Brain microvascular endothelial cell (primary cell): ENCODE measurements at regions not wholly inside any gene's neighbourhood (a gene's known extent, or its start where the extent isn't known, plus 50 kb on each side); places are given as distances from the start of the nearest gene placed in this dataset.

Experiments used
- DNase-seq: peaks from one replicate; pipeline ENCODE4 v3.0.0-alpha.2; 2020
- H3K27ac ChIP-seq: fragments of 250-450 bp; sonication (Bioruptor Pico); 2 replicates; pipeline ENCODE4 v1.5.1; 2020; ENCODE audit warnings: mild to moderate bottlenecking, moderate library complexity
- H3K27me3 ChIP-seq: fragments of 250-450 bp; sonication (Bioruptor Pico); replicated peaks from 2 replicates; pipeline ENCODE4 v1.5.1; 2020; ENCODE audit warnings: mild to moderate bottlenecking
- H3K36me3 ChIP-seq: fragments of 250-450 bp; sonication (Bioruptor Pico); replicated peaks from 2 replicates; pipeline ENCODE4 v1.5.1; 2020; ENCODE audit warnings: mild to moderate bottlenecking
- H3K4me3 ChIP-seq: 2 replicates; pipeline ENCODE4 v1.5.1; 2011; ENCODE audit warnings: low read depth, mild to moderate bottlenecking, control low read depth, low read length, moderate library complexity
- CTCF ChIP-seq: IDR thresholded peaks from 2 replicates; pipeline ENCODE4 v1.5.1; 2011; ENCODE audit warnings: low read depth, mild to moderate bottlenecking, moderate library complexity, low read length, control low read depth, inconsistent platforms; ENCODE audit errors: missing control alignments
- in situ Hi-C: cut with HindIII; loops from 2 replicates; pipeline ENCODE4 v1.10.0; 2017; ENCODE audit warnings: low sequenced_read_pairs, low pct_ligation_motif_present

DNA sequence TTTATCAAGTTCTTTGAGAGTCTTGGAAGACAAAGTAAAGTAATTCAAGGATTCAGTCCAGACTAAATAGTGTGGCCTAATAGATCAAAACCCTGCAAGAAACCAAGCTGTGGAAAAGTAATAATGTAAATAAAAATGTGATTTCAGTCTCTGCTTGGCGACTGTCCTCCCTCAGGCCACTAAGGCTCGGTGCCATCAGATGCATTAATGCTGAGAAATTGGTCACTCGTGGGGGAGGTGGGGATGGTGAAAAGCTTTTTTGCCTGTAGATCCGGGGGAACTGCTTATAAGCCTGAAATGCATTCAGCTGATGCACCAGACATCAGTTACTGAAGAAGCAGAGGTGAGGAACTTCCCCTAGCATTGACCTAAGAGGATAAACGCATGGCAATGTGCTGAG lies 182.6 kb upstream of the TBX20 start:
- Histone ChIP-seq H3K27me3 (no peaks in the 10 kb centered on the region), H3K4me3 (no peak overlapping the region), H3K36me3 (no peaks in the 10 kb centered on the region), H3K27ac (no peak overlapping the region)
- in situ Hi-C loops, result no loop called here
- no peak for DNase-seq
- TF ChIP-seq CTCF, result no peak

- H3K36me3 ChIP-seq, result no peaks in the 10 kb centered on the region
- H3K4me3 ChIP-seq, result no peak overlapping the region
- in situ Hi-C loops, result no loop called here
- no peak for DNase-seq
- TF ChIP-seq CTCF, result peak; percentile 46
- H3K27ac ChIP-seq, result no peak overlapping the region
- H3K27me3 ChIP-seq, result no peaks in the 10 kb centered on the region
Observed at GRCh38 chr7:35430547-35431153, 176.8 kb upstream of the TBX20 start.

GRCh38 chr7:35424869-35425495 lies 171.1 kb upstream of the TBX20 start:
- Histone ChIP-seq H3K4me3 (no peak overlapping the region), H3K27me3 (no peaks in the 10 kb centered on the region), H3K27ac (no peak overlapping the region), H3K36me3 (no peaks in the 10 kb centered on the region)
- in situ Hi-C loops, result no loop called here
- peak; percentile 25 for DNase-seq
- TF ChIP-seq CTCF, result peak; percentile 86

DNA sequence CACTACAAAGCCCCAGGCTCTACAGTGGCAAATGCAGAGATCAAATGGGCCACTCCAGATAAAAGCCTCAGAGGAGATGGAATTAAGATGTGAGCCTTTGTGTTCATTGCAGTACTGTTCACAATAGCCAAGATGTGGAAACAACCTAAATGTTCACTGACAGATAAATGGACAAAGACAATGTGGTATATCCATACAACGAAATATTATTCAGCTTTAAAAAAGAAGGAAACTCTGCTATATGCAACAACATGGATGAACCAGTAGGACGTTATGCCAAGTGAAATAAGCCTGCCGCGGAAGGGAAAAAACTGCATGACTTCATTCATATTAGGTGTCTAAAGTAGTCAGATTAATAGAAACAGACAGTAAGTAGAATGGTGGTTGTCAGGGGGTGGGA lies 170.5 kb upstream of the TBX20 start:
- TF ChIP-seq CTCF, result no peak
- no peak overlapping the region for H3K4me3 ChIP-seq
- in situ Hi-C loops, result no loop called here
- no peak overlapping the region for H3K27ac ChIP-seq
- H3K36me3 ChIP-seq, result no peaks in the 10 kb centered on the region
- no peaks in the 10 kb centered on the region for H3K27me3 ChIP-seq
- DNase-seq, result no peak

- Histone ChIP-seq H3K27me3 (no peaks in the 10 kb centered on the region), H3K27ac (no peak overlapping the region), H3K4me3 (no peak overlapping the region), H3K36me3 (no peaks in the 10 kb centered on the region)
- no peak for TF ChIP-seq CTCF
- in situ Hi-C loops, result no loop called here
- no peak for DNase-seq
Observed at GRCh38 chr7:35422715-35423114, 168.8 kb upstream of the TBX20 start.

GRCh38 chr7:35420656-35421055 lies 166.8 kb upstream of the TBX20 start:
- Histone ChIP-seq H3K27ac (no peak overlapping the region), H3K4me3 (no peak overlapping the region), H3K27me3 (no peaks in the 10 kb centered on the region), H3K36me3 (no peaks in the 10 kb centered on the region)
- in situ Hi-C loops, result no loop called here
- no peak for TF ChIP-seq CTCF
- DNase-seq, result no peak
